ENCODE measurements at regions not wholly inside any gene's neighbourhood (a gene's known extent, or its start where the extent isn't known, plus 50 kb on each side); places are given as distances from the start of the nearest gene placed in this dataset.

- no peak for TF ChIP-seq POLR2AphosphoS5 (IDR thresholded peaks at IDR 0.05; ENCODE audit: low read depth, low read length)
- TF ChIP-seq SIN3A (IDR thresholded peaks at IDR 0.05; ENCODE audit: borderline replicate concordance, insufficient read depth, low read length), result no peak
These were observed 118.0 kb downstream of the RASSF10 start for GRCh38 chr11:13127161-13127560.
